NCI-H1417 (cell line): ENCODE measurements at regions not wholly inside any gene's neighbourhood (a gene's known extent, or its start where the extent isn't known, plus 50 kb on each side); places are given as distances from the start of the nearest gene placed in this dataset.
"Not testable (repeated sequence)": the region's sequence is repeated elsewhere in the genome, so short reads cannot be mapped to it uniquely, and the experiment has no call there.

Experiments
- DNase-seq, 3 experiments: peaks; one replicate each; lab custom pipeline; 2025; lab: John Stamatoyannopoulos, UW

DNA sequence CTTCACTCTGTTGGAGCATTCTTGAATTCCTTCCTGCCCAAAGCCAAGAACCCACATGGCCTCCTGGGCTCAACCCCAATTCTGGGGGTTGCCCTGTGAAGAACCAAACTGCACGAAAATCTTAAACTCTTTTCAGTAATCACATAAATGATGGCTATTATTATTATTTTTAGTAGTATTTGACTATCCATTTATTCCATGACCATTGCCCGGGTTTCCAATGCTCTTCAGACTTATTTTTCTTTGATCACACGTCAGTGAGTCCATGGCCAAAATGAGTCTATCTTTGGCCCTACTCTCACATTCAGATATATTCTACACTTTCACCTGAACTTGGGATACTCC lies 185.9 kb downstream of the AVL9 start:
- no peak for DNase-seq

GRCh38 chr7:32680259-32681173 lies 185.2 kb downstream of the AVL9 start:
- peak in 1 of 3 experiments; percentile 13 for DNase-seq

DNA sequence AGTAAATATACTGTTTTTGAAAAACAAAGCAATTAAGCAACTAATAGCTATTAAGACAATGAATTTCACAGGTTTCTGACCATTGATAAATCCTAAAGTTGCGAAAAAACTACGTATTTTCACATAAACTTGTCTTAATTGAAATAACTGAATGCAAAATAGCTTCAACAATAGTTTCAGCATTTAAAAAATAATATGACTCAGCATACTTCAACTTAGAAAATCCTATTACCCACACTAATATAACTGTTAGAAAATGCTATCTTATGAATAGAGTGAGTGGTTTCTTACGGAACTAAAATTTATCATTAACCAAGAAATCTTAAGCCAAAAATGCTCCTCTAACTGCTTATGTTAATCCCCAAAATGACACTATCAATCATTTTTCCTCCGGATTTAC lies 183.9 kb downstream of the AVL9 start:
- no peak for DNase-seq

- no peak for DNase-seq
These were observed 182.3 kb downstream of the AVL9 start for GRCh38 chr7:32677593-32677992.

- no peak for DNase-seq
These were observed 181.1 kb downstream of the AVL9 start for GRCh38 chr7:32676249-32676941.

DNA sequence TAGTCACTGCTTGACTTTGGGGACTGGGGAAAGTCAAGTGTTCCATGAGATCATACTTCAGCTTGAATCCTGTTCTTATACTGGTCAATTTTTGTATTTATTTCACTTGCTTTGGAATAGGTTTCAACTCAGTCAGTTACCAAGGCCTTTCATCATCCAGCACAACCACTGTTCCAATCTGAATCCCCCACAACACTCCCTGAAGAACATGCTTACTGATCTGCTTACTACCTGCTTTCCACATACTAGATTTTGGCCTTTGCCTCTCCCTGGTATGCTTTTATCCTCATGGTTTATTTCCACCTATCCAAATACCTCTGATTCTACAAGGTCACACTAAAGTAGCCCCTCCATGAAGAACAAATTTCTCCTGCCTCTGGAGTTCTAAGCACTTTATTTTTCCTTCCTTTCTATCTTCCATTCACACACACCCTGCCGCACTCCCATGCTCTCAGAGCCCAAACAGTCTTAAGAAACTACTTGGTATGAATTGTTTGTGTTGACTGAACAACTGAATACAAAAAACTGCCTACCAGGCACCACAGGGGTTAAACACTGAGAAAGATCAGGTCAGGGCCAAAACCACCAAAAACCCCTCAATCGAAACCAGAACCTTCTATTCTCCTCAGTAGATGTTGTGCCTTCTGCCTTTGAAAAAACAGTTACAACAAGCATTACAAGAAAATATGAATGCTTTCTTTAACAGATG lies 178.1 kb downstream of the AVL9 start:
- DNase-seq: no peak

DNA sequence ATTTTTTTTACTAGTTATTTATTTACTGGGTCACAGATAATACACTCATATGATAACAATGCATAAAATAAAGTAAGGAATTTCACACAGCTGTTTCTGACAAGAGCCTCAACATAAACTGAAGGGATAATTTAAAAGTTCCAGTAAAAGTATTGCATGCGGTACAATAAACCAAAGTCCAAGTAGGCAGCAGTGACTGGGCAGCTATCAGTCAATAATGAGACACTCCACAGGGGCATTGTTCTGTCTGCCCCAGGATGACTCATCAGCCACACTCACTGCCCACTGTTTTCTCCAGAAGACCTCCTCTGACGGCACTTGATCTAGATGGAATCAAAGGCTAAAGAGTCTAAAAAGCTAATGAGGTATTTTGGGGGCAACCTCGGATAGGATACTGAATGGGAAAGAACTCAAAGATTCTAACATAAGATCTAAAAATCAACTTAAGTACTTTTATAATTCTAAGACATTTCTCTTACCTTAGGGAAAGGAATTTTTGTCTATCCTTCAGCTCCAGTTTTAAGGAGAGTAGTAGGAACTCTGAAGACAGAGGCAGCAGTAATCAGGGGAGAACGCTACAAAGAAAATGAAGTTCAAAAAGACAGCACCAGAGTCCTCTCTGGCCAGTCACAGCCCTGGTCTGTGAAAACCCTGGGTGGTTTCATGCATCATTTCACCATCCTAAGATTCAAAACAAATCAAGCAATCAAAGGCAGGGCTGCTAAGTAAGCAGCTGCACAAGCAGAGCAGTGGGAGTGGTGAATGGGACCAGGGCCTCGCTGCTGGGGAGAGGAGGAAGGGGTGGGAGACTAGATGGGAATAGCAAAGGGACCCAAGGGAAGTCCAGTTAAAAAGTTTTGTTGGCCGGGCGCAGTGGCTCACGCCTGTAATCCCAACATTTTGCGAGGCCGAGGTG lies 175.1 kb downstream of the AVL9 start:
- DNase-seq: peak in 2 of 3 experiments; percentile 5 to 30

DNA sequence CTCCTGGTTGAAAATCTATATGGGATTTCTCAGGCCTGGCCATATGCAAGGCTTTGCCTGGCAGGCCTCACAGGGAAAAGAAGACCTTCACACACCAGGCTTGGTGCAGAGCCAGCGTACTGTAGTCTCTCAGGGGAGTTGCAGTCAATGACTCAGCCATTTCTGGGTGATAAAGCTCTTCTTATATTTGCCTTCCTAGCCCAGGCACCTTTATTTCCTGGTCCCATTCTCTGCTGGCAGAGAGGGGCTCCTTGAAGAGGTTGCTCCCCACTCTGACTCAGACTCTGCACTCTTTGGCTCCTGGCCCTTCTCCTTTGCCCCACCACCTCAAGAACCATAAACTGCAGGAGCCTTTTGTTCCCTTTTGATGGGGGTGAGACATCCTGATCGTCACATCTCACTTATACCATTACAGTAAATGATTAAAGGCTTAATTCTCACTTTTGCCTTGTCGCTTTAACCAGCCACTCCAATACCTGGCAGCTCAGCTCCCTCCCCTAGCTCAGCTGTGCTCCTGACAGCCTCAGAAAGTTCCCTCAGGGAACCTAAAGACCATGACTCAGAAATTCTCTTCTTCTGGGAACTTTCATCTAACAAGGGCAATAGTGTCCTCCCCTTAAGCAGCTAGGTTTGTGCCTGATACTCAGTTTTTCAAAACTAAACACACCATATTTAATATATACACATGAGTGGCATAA lies 174.0 kb downstream of the AVL9 start:
- not testable (repeated sequence) for DNase-seq

DNA sequence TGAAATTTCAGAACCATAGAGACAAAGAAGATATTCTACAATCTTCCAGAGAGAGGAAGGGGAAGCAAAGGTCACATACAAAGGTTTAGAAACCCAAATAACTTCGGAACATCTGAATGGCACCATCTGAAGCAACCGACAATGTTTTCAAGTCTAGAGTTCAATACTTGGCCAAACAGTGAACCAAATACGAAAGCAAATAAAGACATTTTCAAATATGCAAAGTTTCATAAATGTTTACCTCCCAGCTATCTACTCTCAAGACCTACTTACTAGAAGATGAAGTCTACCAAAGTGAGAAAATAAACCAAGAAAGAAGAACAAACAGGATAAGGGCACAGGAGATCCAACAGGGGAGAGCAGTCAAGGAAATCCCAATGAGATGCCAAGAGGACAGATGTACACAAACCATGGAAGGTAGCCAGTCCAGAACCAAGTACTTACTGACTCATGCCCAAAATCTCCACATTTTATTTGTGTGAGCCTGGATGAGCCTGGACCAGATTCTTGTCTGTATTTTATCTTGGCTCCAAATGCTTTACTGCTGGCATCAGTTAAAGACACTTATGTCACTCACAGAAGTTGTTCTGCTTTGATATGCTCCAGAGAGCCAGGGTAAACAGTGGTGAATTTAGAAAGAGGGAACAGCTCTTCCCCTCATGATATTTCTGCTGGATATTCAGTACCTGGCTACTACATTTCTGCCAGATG lies 173.3 kb downstream of the AVL9 start:
- DNase-seq: not testable (repeated sequence)

DNA sequence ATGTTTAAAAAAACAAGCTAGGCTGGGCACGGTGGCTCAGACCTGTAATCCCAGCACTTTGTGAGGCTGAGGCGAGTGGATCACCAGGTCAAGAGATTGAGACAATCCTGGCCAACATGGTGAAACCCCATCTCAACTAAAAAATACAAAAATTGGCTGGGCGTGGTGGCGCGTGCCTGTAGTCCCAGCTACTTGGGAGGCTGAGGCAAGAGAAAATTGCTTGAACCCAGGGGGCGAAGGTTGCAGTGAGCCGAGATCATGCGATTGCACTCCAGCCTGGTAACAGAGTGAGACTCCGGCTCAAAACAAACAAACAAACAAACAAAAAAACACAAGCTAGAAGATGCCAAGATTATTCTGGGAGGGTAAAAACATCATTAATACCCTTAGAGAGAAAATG lies 172.3 kb downstream of the AVL9 start:
- DNase-seq: not testable (repeated sequence)

- not testable (repeated sequence) for DNase-seq
These were observed 168.5 kb downstream of the AVL9 start for GRCh38 chr7:32663805-32664211.

GRCh38 chr7:32662509-32662908 lies 167.2 kb downstream of the AVL9 start:
- DNase-seq: not testable (repeated sequence)

- no peak for DNase-seq
These were observed 166.6 kb downstream of the AVL9 start for GRCh38 chr7:32661929-32662328.

- no peak for DNase-seq
These were observed 166.2 kb downstream of the AVL9 start for GRCh38 chr7:32661501-32661900.

GRCh38 chr7:32660936-32661335 lies 165.6 kb downstream of the AVL9 start:
- DNase-seq: no peak

- no peak for DNase-seq
These were observed 164.6 kb downstream of the AVL9 start for GRCh38 chr7:32659853-32660252.

- no peak for DNase-seq
These were observed 163.2 kb downstream of the AVL9 start for GRCh38 chr7:32658467-32658869.

DNA sequence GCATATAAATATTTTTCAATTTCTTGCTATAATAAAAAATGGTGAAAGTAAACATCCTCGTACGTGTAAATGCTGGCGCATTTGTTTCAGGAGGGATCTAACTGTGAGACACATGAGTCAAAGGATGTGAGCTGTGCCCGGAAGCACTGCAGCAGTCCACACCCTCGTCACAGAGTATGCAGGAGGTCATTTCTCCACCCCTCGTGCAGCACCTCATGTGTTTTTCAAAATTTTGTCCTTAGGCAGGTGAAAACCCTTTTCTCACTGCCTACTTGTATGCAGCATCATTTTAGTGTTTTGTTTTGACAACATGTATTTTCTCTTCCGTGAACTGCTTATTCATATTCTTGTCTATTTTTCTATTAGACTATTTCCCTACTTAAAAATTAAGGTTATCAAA lies 162.7 kb downstream of the AVL9 start:
- no peak for DNase-seq

GRCh38 chr7:32654549-32654948 lies 159.3 kb downstream of the AVL9 start:
- DNase-seq: not testable (repeated sequence)

DNA sequence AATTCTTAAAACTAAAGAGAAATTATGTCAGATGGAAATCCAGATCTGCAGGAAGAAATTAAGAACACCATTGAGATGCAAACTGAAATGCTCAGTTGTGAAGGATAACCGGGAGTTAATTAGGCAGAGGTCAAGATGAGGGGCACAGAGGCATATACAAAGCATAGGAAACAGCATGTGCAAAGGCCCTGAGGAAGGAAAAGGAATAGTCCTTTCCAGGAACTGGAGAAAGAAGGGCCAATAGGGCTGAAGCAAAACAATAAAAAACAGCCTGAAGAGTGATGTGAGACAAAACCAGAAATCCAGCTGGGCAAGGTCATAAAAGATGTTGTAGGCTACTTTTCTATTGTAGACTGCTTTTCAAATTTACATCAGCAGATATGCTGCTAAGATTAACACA lies 155.1 kb downstream of the AVL9 start:
- DNase-seq: not testable (repeated sequence)
